Caki2 (cell line): ENCODE measurements at regions not wholly inside any gene's neighbourhood (a gene's known extent, or its start where the extent isn't known, plus 50 kb on each side); places are given as distances from the start of the nearest gene placed in this dataset.
A peak's percentile ranks its signal among the peaks of the same experiment; 100 is the strongest.

Experiments
- DNase-seq: peaks from one replicate; pipeline ENCODE4 v3.0.0-alpha.2; 2015; ENCODE audit warnings: low read depth
- in situ Hi-C: cut with HindIII; loops from 2 replicates; pipeline ENCODE4 v1.10.0; 2016; ENCODE audit warnings: low sequenced_read_pairs, low pct_unique_long_range_greater_than_20kb, mixed read lengths

DNA sequence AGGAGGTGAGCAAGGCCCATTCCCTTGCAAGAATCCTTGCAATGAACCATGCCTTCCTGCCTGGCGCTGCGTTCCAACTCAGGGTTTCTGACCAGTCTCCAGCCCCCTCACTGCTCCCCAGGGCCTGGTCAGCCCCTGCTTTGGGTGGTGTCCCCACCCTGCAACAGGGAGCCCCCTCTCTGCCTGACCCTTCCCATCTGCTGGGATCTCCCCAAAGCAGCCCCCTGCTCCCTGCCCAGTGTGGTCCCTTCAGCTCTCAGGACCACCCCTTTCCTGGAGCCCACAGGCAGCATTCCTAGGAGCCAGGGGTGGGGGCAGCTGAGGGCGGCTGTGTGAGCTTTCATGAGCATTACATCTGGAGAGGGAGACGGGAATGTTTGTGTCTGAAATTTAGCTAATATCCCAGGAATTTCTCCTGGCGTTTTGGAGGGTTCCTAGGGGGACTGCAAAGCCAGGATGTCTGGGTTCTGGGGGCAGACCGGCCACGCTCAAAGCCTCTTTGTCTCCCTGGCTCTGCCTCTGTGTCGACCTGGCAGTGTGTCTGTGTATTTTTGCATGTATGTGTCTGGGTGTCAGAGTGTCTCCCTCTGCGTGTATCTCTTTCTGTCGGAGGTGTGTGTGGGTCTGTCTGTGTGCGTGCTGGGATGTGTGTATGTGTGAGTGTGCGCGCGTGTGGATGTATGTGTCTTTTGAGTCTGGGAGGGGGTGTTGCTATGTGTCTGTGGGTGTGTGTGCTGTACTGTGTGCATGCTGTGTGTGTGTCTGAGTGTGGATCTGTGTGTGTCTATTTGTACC, 300.5 kb upstream of the ZMIZ1 start:
- DNase-seq: no peak
- in situ Hi-C loops: no loop called here

DNA sequence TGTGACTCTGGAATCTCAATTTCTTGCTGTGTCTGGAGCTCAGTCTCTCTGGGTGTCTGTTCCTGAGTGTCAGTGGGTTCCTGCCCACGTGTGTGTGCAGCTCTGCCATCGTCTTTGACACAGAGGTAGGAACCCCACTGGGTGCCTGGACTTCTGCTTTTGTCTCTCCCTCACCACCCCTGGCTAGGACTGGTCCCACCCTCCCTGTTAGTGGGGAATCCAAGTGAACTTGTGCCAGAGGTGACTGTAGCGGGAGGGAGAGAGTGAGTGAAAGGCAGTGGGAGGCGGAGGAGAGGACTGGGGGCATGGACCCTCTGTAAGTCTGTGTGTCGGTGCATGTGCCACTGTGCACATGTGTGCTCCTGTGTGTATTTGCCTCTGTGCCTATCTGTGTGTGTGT, 299.9 kb upstream of the ZMIZ1 start:
- no peak for DNase-seq
- in situ Hi-C loops: no loop called here

GRCh38 chr10:78769526-78769925, 299.2 kb upstream of the ZMIZ1 start:
- in situ Hi-C loops: no loop called here
- DNase-seq: no peak

DNA sequence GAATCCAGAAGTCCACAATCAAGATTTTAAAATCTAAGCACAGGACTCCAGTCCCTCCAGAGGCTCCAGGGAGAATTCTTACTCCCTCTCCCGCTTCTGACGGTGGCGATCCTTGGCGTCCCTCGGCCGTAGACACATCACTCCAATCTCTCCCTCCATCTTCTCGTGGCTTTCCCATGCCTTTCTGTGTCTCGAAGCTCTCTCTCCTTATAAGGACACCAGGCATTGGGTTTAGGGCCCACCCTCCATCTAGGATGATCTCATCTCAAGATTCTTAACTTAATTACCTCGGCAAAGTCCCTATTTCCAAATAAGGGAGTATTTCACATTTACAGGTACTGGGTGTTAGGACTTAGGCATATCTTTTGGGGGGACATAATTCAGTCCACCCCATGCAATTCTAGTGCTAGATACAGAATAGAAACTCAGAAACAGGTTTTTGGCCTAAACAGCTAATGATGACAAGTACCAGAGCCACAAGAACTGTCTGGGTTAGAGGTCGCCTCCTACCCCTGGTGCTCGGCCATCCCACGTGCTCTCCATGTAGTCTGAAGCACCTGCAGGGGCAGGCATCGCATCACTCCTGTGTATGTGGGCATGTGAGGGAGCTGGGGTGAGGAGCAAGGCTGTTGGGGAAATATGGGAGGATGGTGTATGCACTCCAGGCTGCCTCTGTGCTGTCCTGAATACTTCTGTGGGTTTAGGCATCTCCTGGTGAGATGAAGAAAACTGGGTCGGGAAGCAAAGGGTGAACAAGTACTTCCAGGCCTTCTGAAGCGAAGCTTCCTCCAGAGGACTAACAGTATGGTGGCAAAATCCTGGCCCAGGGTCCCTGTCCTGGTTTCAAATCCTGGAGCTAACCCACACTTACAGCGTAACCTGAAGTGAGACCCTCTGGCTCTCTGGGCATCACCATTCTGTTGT, 298.3 kb upstream of the ZMIZ1 start:
- in situ Hi-C loops: no loop called here
- no peak for DNase-seq

DNA sequence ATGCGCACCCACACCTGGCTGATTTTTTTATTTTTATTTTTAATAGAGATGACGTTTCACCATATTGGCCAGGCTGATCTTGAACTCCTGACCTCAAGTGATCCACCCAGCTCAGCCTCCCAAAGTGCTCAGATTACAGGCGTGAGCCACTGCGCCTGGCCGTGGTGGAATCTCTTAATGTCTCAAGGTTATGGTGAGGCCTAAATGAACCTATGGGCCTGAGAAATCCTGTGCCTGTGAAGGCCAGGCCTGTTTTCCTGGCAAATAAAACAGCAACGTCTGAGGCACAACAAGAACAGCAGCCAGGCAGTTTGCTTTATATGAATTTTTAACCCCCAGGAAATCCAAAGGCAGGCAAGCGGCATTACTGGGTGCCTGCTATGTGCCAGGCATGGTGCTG, 297.5 kb upstream of the ZMIZ1 start:
- no peak for DNase-seq
- in situ Hi-C loops: no loop called here

DNA sequence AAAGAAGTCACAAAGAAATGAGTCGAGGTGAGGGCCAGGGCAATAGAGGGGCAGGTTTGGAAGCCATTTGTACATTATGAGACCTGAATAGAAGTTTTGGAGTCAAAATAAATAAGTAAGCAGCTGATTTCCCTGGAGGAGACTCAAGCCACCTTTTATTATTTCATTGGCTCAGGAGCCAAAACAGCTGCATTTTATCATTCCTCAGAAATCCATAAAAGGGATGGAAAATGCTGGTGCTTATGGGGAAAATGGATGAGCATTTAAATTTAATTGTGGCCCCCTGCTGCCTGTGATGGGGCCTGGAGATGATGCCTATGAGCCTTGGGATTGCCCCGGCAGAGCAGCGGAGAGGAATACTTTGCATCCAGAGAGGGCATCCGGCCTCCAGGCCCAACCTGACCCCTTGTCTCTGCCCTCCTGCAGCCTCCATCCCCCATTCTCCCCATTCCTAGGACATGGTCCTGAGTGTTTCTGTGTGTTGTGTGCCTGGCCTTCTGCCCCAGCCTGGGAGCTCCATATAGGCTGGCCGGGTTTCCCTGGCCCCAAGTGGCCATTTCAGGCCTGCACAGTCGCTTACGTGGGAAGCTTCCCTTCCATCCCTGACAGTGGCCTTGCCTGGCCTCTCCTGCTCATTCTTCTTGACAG, 296.8 kb upstream of the ZMIZ1 start:
- no peak for DNase-seq
- in situ Hi-C loops: no loop called here

DNA sequence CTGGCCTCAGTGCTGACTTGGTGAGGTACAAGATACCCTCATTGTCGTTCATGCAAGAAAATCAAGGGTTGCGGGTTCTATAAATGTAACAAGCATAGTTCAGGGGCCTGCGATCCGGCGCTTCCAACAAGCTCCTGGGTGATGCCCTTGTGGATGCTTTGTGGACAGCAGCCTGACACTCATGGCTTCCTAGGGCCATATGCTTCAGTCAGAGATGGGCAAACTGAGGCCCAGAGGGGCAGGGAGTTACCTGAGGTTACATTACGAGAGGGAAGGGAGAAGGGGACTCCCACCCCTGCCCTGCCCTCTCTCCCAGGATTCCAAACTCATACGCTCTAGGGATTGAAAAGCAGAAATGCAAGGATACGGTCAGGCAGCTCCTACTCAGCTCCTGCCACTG, 296.3 kb upstream of the ZMIZ1 start:
- no peak for DNase-seq
- in situ Hi-C loops: no loop called here

DNA sequence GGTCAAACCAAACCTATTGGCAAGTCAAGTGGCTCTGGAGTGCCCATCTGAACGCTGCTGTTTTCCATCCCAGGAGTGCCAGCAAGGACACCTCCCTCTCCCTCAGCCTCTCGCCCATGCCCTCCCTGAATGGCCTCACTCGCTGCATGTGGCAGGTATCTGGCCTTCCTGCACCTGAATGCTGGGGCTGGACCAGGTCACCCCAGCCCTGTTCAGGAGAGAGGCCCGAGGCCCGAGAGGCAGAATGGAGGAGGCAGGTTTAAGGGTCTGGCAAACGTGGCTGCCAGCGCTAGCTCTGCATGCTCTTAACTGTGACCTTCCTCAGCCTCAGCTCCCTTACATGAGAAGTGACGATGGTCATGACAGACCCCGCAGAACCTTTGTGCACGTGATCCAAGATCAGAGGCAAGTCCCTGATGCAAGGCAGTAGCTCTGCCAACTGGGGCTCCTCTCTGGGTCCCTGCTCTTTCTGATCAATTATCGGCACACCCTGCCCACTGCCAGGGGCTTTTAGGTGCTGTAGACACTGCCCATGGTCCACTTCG, 295.7 kb upstream of the ZMIZ1 start:
- in situ Hi-C loops: no loop called here
- DNase-seq: no peak

DNA sequence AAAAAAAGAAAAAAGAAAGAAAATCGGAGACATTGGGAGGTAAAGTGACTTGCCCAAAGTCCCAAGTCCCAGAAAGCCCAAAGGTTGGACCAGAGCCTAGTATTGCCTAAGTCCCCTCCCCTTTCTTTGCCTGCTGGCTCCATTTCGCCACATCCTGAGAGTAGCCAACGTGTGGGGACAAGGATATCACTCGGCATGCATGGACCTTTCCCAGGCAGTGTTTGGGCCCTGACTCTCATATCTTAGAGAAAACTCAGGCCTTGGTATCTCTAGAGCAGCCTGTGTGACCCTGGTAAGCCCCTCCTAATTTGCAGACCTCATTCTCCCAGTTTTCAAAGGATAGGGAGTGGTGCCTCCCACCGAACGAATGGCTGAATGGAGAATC, 294.2 kb upstream of the ZMIZ1 start:
- in situ Hi-C loops: no loop called here
- DNase-seq: no peak

GRCh38 chr10:78774999-78775711, 293.6 kb upstream of the ZMIZ1 start:
- peak; percentile 92 for DNase-seq
- in situ Hi-C loops: no loop called here

DNA sequence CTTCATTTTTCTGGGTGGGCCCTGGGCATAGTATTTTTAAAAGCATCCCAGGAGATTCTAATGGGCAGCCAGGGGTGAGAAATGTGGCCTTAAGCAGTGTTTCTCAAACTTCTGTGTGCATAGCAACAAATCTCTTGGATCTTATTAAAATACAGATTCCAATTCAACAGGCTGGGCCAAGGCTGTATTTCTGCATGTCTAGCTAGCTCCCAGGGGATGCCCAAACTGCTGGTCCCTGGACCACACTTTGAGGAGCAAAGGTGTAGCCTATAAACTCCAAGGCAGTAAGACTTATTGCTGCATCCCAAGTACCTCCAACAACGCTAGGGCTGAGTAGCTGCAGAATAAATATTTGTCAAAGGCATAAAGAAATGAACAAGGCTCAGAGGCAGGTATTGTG, 292.9 kb upstream of the ZMIZ1 start:
- DNase-seq: no peak
- in situ Hi-C loops: no loop called here

GRCh38 chr10:78776756-78777155, 292.0 kb upstream of the ZMIZ1 start:
- no peak for DNase-seq
- in situ Hi-C loops: no loop called here

GRCh38 chr10:78777466-78777865, 291.3 kb upstream of the ZMIZ1 start:
- no peak for DNase-seq
- in situ Hi-C loops: no loop called here

DNA sequence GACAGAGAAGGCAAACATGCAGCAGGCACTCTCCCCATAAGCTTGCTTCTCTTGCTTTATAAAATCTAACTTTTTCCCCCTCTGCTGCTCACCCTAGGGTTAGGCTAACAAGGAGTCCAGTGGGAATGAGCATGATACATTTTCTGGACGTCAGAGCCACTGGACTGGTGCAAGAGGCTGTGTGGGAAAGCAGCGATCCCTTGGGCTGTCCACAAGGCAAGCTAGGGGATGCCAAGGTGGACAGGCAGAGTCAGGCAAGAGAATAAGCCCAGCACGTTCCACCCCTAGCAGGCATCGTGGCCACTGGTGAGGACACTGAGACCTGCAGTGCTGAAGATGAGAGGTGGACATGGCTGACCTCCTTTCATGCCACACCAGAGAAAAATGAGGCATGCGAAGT, 290.9 kb upstream of the ZMIZ1 start:
- DNase-seq: no peak
- in situ Hi-C loops: no loop called here

DNA sequence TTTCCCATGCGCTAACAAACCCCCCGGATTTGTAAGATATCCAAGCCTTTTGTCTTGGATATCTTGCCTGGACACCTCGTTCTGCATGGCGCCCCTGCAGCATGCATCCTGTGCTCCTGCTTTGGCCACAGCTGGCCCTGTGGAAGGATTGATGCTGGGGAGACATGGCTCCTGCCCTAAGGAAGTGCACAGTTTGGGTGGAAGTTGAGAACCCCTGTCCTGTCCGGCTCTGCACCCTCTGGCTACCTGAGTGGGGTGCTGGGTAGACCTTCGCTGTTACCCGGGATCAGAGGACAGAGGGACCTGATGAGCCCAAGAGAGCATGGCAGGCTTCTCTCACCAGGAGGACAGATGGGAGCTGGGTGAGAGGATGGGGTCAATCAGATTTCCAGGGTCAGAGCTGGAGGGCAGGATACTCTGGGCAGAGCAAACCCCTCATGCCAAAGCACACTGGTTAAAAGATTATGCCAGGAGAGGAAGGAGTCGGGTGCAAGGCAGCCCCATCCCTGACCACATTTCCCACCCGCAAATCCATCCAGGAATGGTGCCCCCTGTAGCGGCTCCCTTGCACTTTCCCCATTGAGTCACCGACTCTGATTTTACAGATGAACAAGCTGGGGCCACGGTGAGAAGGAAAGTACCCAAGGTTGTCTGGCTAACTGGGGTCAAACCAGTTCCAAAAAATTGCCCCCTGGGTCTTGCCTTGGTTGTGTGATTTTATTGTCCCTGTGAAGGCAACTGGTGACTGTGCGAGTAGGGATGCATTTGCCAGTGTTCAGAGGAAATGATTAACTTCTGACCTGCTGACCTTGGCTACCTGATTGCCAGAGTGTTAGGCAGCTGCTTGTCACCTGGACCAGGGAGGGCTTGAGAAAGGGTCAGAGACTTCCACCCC, 290.1 kb upstream of the ZMIZ1 start:
- peak; percentile 89 for DNase-seq
- in situ Hi-C loops: no loop called here

GRCh38 chr10:78779339-78779955, 289.3 kb upstream of the ZMIZ1 start:
- no peak for DNase-seq
- in situ Hi-C loops: no loop called here

DNA sequence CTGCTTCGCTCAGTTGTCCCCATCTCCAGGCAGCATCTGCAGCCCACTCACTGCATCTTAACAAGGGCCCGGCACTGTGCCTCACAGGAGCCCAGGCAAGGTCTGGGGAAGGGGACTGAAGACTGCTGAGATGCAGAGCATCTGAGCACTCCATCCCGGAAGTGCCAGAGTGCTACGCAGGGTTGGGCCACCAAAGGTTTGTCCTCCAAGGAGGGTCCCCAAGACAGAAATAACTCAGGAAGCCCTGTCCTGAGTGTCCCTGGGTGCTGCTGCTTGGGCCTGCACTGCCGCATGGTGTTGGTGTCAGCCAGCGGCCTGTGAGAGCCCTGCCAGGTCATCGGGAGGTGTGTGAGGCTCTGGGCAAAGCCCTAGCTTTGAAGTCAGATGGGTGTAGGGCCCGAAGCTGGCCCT, 288.2 kb upstream of the ZMIZ1 start:
- no peak for DNase-seq
- in situ Hi-C loops: no loop called here
